CD4-positive, alpha-beta T cell treated with Interleukin-15 for 1 hour (primary cell): ENCODE measurements at regions not wholly inside any gene's neighbourhood (a gene's known extent, or its start where the extent isn't known, plus 50 kb on each side); places are given as distances from the start of the nearest gene placed in this dataset.
"Not testable (repeated sequence)": the region's sequence is repeated elsewhere in the genome, so short reads cannot be mapped to it uniquely, and the experiment has no call there.

Experiments used
- DNase-seq: peaks from one replicate; pipeline ENCODE4 v3.0.0-alpha.2; 2020

- DNase-seq, result no peak
These were observed 123.1 kb upstream of the CDYL start for GRCh38 chr6:4653141-4653540.

GRCh38 chr6:4651831-4652467, 124.3 kb upstream of the CDYL start:
- no peak for DNase-seq

GRCh38 chr6:4649728-4650127, 126.5 kb upstream of the CDYL start:
- no peak for DNase-seq

GRCh38 chr6:4647414-4648365, 128.5 kb upstream of the CDYL start:
- no peak for DNase-seq

- no peak for DNase-seq
These were observed 130.4 kb upstream of the CDYL start for GRCh38 chr6:4645713-4646360.

GRCh38 chr6:4644996-4645395, 131.2 kb upstream of the CDYL start:
- no peak for DNase-seq

- no peak for DNase-seq
These were observed 134.7 kb upstream of the CDYL start for GRCh38 chr6:4641461-4641860.

- no peak for DNase-seq
These were observed 136.1 kb upstream of the CDYL start for GRCh38 chr6:4640139-4640538.

GRCh38 chr6:4638641-4639040, 137.6 kb upstream of the CDYL start:
- DNase-seq, result no peak

GRCh38 chr6:4637691-4638433, 138.3 kb upstream of the CDYL start:
- DNase-seq, result no peak

- DNase-seq, result no peak
These were observed 139.4 kb upstream of the CDYL start for GRCh38 chr6:4636881-4637224.

GRCh38 chr6:4636191-4636880, 139.9 kb upstream of the CDYL start:
- no peak for DNase-seq

- DNase-seq, result no peak
These were observed 140.5 kb upstream of the CDYL start for GRCh38 chr6:4635666-4636065.

- DNase-seq, result no peak
These were observed 143.8 kb upstream of the CDYL start for GRCh38 chr6:4632421-4632820.

GRCh38 chr6:4629789-4630188, 146.4 kb upstream of the CDYL start:
- not testable (repeated sequence) for DNase-seq

- no peak for DNase-seq
These were observed 150.6 kb upstream of the CDYL start for GRCh38 chr6:4625557-4625956.

GRCh38 chr6:4624726-4625125, 151.5 kb upstream of the CDYL start:
- DNase-seq, result no peak

- DNase-seq, result no peak
These were observed 155.7 kb upstream of the CDYL start for GRCh38 chr6:4620284-4621151.

- no peak for DNase-seq
These were observed 159.9 kb upstream of the CDYL start for GRCh38 chr6:4616311-4616710.

- no peak for DNase-seq
These were observed 160.3 kb upstream of the CDYL start for GRCh38 chr6:4615891-4616290.

GRCh38 chr6:4615231-4615630, 161.0 kb upstream of the CDYL start:
- no peak for DNase-seq

GRCh38 chr6:4614637-4615036, 161.6 kb upstream of the CDYL start:
- no peak for DNase-seq
